Vagina (tissue), 2 donors: ENCODE measurements at regions not wholly inside any gene's neighbourhood (a gene's known extent, or its start where the extent isn't known, plus 50 kb on each side); places are given as distances from the start of the nearest gene placed in this dataset.
A peak's percentile ranks its signal among the peaks of the same experiment; 100 is the strongest.

Experiments used
- DNase-seq, 2 donors: peaks; one replicate each; pipeline ENCODE4 v3.0.0-alpha.2; 2017; ENCODE audit errors: extremely low spot score in 2 of 2
- H3K27ac ChIP-seq: fragments of 200-600 bp; sonication (generic); one replicate; pipeline ENCODE4 v1.5.1; 2019
- H3K27me3 ChIP-seq: fragments of 200-600 bp; sonication (generic); one replicate; pipeline ENCODE4 v1.5.1; 2019
- H3K36me3 ChIP-seq, 2 donors: fragments of 200-600 bp; sonication (generic); one replicate each; pipeline ENCODE4 v1.5.1; 2017 to 2019
- H3K4me1 ChIP-seq: fragments of 200-600 bp; sonication (generic); one replicate; pipeline ENCODE4 v1.5.1; 2019
- H3K4me3 ChIP-seq, 2 donors: fragments of 200-600 bp; sonication (generic); 1 replicate in 1 of 2; 2 replicates in 1 of 2; pipeline ENCODE4 v1.5.1; 2016 to 2019
- H3K9me3 ChIP-seq: fragments of 200-600 bp; sonication (generic); one replicate; pipeline ENCODE4 v1.5.1; 2019
- CTCF ChIP-seq, 3 experiments: fragments of 450-650 bp in 2 of 3; fragments of 200-600 bp in 1 of 3; sonication (generic) in 1 of 3; IDR thresholded peaks; one replicate each; pipeline ENCODE4 v1.5.1; 2017 to 2019; ENCODE audit warnings: antibody characterized with exemption in 3 of 3, mild to moderate bottlenecking in 2 of 3, moderate library complexity in 2 of 3
- POLR2A ChIP-seq, 2 donors: fragments of 450-650 bp; IDR thresholded peaks; one replicate each; pipeline ENCODE4 v1.6.1; 2017; ENCODE audit warnings: antibody characterized with exemption in 2 of 2, mild to moderate bottlenecking in 2 of 2, moderate library complexity in 2 of 2
- POLR2AphosphoS5 ChIP-seq, 2 donors: sonication (generic); formaldehyde crosslinking; IDR thresholded peaks; one replicate each; pipeline ENCODE4 v1.9.0; 2017; ENCODE audit warnings: antibody characterized with exemption in 2 of 2, mild to moderate bottlenecking in 2 of 2, low read depth in 1 of 2; ENCODE audit not compliant: insufficient read depth in 1 of 2
- intact Hi-C: fragments of 100-400 bp; cut with DNase I; formaldehyde crosslinking; loops from one replicate; pipeline ENCODE4 v1.15.1; 2023

GRCh38 chr5:58403822-58404433 is 56.0 kb downstream of the PLK2 start:
- intact Hi-C loops = no loop called here
- Histone ChIP-seq H3K27me3 (no peaks in the 10 kb centered on the region), H3K36me3 (no peaks in the 10 kb centered on the region), H3K4me3 (no peak overlapping the region), H3K27ac (no peak overlapping the region), H3K4me1 (peaks cover 7% of the 10 kb centered on the region), H3K9me3 (no peaks in the 10 kb centered on the region)
- TF ChIP-seq POLR2A (IDR thresholded peaks at IDR 0.05) (no peak), POLR2AphosphoS5 (IDR thresholded peaks at IDR 0.05; ENCODE audit: insufficient read depth in 1 of 2, low read depth in 1 of 2) (peak in 1 of 2 donors; percentile 19), CTCF (IDR thresholded peaks at IDR 0.05) (no peak)
- DNase-seq = no peak

GRCh38 chr5:58401701-58402100 is 58.2 kb downstream of the PLK2 start:
- Histone ChIP-seq H3K4me1 (no peaks in the 10 kb centered on the region), H3K27ac (no peak overlapping the region), H3K9me3 (no peaks in the 10 kb centered on the region), H3K4me3 (no peak overlapping the region), H3K27me3 (no peaks in the 10 kb centered on the region), H3K36me3 (no peaks in the 10 kb centered on the region)
- intact Hi-C loops = no loop called here
- TF ChIP-seq POLR2A (IDR thresholded peaks at IDR 0.05) (no peak), POLR2AphosphoS5 (IDR thresholded peaks at IDR 0.05; ENCODE audit: insufficient read depth in 1 of 2, low read depth in 1 of 2) (no peak), CTCF (IDR thresholded peaks at IDR 0.05) (no peak)
- no peak for DNase-seq

GRCh38 chr5:58400737-58401136 is 59.1 kb downstream of the PLK2 start:
- Histone ChIP-seq H3K27me3 (no peaks in the 10 kb centered on the region), H3K36me3 (no peaks in the 10 kb centered on the region), H3K4me3 (no peak overlapping the region), H3K9me3 (no peaks in the 10 kb centered on the region), H3K27ac (no peak overlapping the region), H3K4me1 (no peaks in the 10 kb centered on the region)
- intact Hi-C loops = no loop called here
- no peak for DNase-seq
- no peak for TF ChIP-seq POLR2A (IDR thresholded peaks at IDR 0.05)
- TF ChIP-seq CTCF (IDR thresholded peaks at IDR 0.05) = no peak
- no peak for TF ChIP-seq POLR2AphosphoS5 (IDR thresholded peaks at IDR 0.05; ENCODE audit: insufficient read depth in 1 of 2, low read depth in 1 of 2)

- intact Hi-C loops = no loop called here
- TF ChIP-seq POLR2AphosphoS5 (IDR thresholded peaks at IDR 0.05; ENCODE audit: insufficient read depth in 1 of 2, low read depth in 1 of 2) (no peak), CTCF (IDR thresholded peaks at IDR 0.05) (no peak), POLR2A (IDR thresholded peaks at IDR 0.05) (no peak)
These were observed 59.9 kb downstream of the PLK2 start for GRCh38 chr5:58399951-58400350.

GRCh38 chr5:58394339-58394738 is 65.5 kb downstream of the PLK2 start:
- H3K4me3 ChIP-seq = no peak overlapping the region
- no peaks in the 10 kb centered on the region for H3K9me3 ChIP-seq
- no peaks in the 10 kb centered on the region for H3K4me1 ChIP-seq
- no peaks in the 10 kb centered on the region for H3K36me3 ChIP-seq
- intact Hi-C loops = no loop called here
- no peak overlapping the region for H3K27ac ChIP-seq
- H3K27me3 ChIP-seq = no peaks in the 10 kb centered on the region
- DNase-seq = no peak
- TF ChIP-seq POLR2AphosphoS5 (IDR thresholded peaks at IDR 0.05; ENCODE audit: insufficient read depth in 1 of 2, low read depth in 1 of 2) = no peak
- no peak for TF ChIP-seq POLR2A (IDR thresholded peaks at IDR 0.05)
- TF ChIP-seq CTCF (IDR thresholded peaks at IDR 0.05) = no peak

More at GRCh38 chr5:58399951-58400350, 59.9 kb downstream of the PLK2 start:
- Histone ChIP-seq H3K4me3 (no peak overlapping the region), H3K36me3 (no peaks in the 10 kb centered on the region), H3K9me3 (no peaks in the 10 kb centered on the region), H3K4me1 (no peaks in the 10 kb centered on the region), H3K27me3 (no peaks in the 10 kb centered on the region), H3K27ac (no peak overlapping the region)
- DNase-seq = no peak
